ENCODE measurements at regions not wholly inside any gene's neighbourhood (a gene's known extent, or its start where the extent isn't known, plus 50 kb on each side); places are given as distances from the start of the nearest gene placed in this dataset.
A peak's percentile ranks its signal among the peaks of the same experiment; 100 is the strongest.
"Not testable (repeated sequence)": the region's sequence is repeated elsewhere in the genome, so short reads cannot be mapped to it uniquely, and the experiment has no call there.

DNA sequence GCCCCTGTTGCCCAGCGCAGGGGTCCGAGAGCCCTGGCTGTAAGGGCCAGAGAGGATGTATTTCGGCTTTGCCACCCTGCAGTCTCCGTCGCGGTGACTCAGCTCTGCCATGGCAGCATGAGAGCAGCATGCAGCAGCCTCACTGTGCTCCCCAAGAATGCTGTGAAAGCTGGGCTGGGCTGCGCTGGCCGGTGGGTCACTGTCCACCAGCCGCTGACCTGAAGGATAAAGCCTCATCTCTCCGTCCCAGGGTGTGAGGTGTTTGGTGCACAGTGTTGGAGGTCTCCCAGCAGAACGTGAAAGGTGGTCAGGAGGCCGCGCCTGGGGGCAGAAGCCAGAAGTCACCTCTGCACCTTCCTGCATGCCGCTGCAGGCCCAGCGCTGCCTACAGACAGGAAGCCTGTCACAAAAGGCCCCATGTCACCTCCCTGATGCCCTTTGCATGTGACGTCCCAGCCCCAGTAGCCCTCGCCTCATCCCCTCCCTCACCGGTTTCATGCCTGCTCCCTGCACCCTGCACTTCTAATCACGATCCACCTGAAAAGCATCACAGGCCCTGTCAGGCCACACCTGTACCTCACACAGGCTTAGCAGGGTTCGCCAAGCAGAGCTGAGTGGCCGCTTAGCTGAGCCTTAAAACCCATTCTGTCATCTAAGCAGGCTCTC lies 342.1 kb downstream of the EIPR1 start:
- DNase-seq (ENCODE audit: low spot score, unreplicated experiment) = no peak
- Mint-ChIP-seq H3K27me3 (no peaks in the 10 kb centered on the region), H3K4me3 (ENCODE audit: low read depth) (no peak overlapping the region), H3K9me3 (ENCODE audit: low read depth) (peaks cover 3% of the 10 kb centered on the region), H3K36me3 (ENCODE audit: insufficient read depth) (no peaks in the 10 kb centered on the region), H3K4me1 (ENCODE audit: low read depth) (no peaks in the 10 kb centered on the region), H3K27ac (no peak overlapping the region)
- TF ChIP-seq, protein P1, sequence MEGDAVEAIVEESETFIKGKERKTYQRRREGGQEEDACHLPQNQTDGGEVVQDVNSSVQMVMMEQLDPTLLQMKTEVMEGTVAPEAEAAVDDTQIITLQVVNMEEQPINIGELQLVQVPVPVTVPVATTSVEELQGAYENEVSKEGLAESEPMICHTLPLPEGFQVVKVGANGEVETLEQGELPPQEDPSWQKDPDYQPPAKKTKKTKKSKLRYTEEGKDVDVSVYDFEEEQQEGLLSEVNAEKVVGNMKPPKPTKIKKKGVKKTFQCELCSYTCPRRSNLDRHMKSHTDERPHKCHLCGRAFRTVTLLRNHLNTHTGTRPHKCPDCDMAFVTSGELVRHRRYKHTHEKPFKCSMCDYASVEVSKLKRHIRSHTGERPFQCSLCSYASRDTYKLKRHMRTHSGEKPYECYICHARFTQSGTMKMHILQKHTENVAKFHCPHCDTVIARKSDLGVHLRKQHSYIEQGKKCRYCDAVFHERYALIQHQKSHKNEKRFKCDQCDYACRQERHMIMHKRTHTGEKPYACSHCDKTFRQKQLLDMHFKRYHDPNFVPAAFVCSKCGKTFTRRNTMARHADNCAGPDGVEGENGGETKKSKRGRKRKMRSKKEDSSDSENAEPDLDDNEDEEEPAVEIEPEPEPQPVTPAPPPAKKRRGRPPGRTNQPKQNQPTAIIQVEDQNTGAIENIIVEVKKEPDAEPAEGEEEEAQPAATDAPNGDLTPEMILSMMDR (IDR thresholded peaks at IDR 0.05; ENCODE audit: unreplicated experiment) = no peak

GRCh38 chr2:3034856-3035255 lies 342.8 kb downstream of the EIPR1 start:
- Mint-ChIP-seq H3K27me3 (no peaks in the 10 kb centered on the region), H3K9me3 (ENCODE audit: low read depth) (peaks cover 7% of the 10 kb centered on the region), H3K36me3 (ENCODE audit: insufficient read depth) (no peaks in the 10 kb centered on the region), H3K27ac (peak overlapping the region; percentile 83), H3K4me1 (ENCODE audit: low read depth) (no peaks in the 10 kb centered on the region), H3K4me3 (ENCODE audit: low read depth) (no peak overlapping the region)
- TF ChIP-seq, protein P1 (IDR thresholded peaks at IDR 0.05; ENCODE audit: unreplicated experiment) = no peak
- no peak for DNase-seq (ENCODE audit: low spot score, unreplicated experiment)

DNA sequence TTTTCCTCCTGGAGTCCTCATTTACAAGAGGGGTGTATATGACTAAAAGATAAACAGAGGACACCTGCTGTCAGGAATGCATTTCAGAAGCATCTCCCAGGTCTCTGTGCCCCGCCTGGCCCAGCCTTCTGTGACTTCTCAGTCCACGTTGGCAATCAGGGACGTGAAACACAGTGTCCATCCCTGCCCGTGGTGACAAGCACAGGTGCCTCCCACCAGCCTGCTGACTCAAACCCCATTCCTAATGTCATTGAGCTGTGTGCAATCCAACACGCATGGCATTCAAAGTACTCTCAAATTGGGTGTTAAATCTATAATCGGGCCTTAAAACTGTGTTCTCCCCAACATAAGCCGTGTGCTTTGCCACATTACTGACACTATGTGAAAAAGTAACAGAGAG lies 343.2 kb downstream of the EIPR1 start:
- no peaks in the 10 kb centered on the region for H3K36me3 Mint-ChIP-seq (ENCODE audit: insufficient read depth)
- TF ChIP-seq, protein P1 (IDR thresholded peaks at IDR 0.05; ENCODE audit: unreplicated experiment) = no peak
- peaks cover 8% of the 10 kb centered on the region for H3K9me3 Mint-ChIP-seq (ENCODE audit: low read depth)

DNA sequence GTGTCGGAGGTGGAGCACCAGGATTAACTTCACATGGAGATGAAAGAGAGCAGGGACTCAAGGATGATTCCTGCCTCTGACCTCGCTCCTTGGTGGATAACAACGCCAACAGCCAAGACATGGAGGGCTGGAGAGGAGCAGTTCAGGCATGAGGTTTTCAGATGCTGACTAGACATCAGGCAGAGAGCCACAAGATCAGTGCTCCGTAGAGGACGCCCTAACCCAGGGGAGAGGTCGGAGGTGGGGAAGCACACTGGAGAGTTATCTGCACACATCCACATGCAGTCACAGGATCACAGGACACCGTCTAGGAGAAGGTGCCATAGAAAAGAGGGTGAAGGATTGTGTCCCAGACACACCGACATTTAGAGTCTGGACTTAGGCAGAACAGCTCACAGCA lies 344.3 kb downstream of the EIPR1 start:
- Mint-ChIP-seq H3K27me3 (no peaks in the 10 kb centered on the region), H3K9me3 (ENCODE audit: low read depth) (peaks cover 8% of the 10 kb centered on the region), H3K4me1 (ENCODE audit: low read depth) (no peaks in the 10 kb centered on the region), H3K27ac (no peak overlapping the region), H3K36me3 (ENCODE audit: insufficient read depth) (no peaks in the 10 kb centered on the region), H3K4me3 (ENCODE audit: low read depth) (no peak overlapping the region)
- TF ChIP-seq, protein P1 (IDR thresholded peaks at IDR 0.05; ENCODE audit: unreplicated experiment) = no peak
- no peak for DNase-seq (ENCODE audit: low spot score, unreplicated experiment)

More for the DNA sequence above, 343.2 kb downstream of the EIPR1 start:
- Mint-ChIP-seq H3K4me3 (ENCODE audit: low read depth) (no peak overlapping the region), H3K27me3 (no peaks in the 10 kb centered on the region), H3K27ac (no peak overlapping the region), H3K4me1 (ENCODE audit: low read depth) (no peaks in the 10 kb centered on the region)
- no peak for DNase-seq (ENCODE audit: low spot score, unreplicated experiment)

DNA sequence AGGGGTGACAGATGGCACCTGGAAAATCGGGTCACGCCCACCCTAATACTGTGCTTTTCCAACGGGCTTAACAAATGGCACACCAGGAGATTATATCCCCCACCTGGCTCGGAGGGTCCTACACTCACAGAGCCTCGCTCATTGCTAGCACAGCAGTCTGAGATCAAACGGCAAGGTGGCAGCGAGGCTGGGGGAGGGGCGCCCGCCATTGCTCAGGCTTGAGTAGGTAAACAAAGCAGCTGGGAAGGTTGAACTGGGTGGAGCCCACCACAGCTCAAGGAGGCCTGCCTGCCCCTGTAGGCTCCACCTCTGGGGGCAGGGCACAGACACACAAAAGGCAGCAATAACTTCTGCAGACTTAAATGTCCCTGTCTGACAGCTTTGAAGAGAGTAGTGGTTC lies 346.8 kb downstream of the EIPR1 start:
- H3K27ac Mint-ChIP-seq; H3K36me3 Mint-ChIP-seq (ENCODE audit: insufficient read depth); DNase-seq (ENCODE audit: low spot score, unreplicated experiment); H3K4me1 Mint-ChIP-seq (ENCODE audit: low read depth); H3K4me3 Mint-ChIP-seq (ENCODE audit: low read depth); H3K27me3 Mint-ChIP-seq: not testable (repeated sequence)
- peaks cover 13% of the 10 kb centered on the region for H3K9me3 Mint-ChIP-seq (ENCODE audit: low read depth)

DNA sequence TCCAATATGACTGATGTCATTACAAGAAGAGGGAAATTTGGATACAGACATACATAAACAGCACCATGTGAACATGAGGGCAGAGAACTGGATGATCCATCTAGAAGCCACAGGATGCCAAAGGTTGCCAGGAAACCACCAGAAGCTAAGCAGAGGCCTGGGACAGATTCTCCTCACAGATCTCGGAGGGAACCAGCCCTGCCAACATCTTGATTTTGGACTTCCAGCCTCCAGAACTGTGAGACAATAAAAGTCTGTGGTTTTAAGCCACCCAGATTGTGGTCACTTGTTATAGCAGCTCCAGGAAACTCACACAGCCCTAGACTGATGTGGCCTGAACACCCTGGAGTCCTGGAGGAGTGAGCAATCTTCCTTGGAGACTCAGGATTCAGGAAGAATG lies 351.6 kb downstream of the EIPR1 start:
- Mint-ChIP-seq H3K27ac (no peak overlapping the region), H3K27me3 (peaks cover 15% of the 10 kb centered on the region), H3K9me3 (ENCODE audit: low read depth) (peaks cover 10% of the 10 kb centered on the region), H3K4me3 (ENCODE audit: low read depth) (no peak overlapping the region), H3K4me1 (ENCODE audit: low read depth) (no peaks in the 10 kb centered on the region), H3K36me3 (ENCODE audit: insufficient read depth) (no peaks in the 10 kb centered on the region)
- TF ChIP-seq, protein P1 (IDR thresholded peaks at IDR 0.05; ENCODE audit: unreplicated experiment) = no peak
- no peak for DNase-seq (ENCODE audit: low spot score, unreplicated experiment)

All from progenitor cell of endocrine pancreas (in vitro differentiated cells).